SK-N-SH (cell line): ENCODE measurements at regions not wholly inside any gene's neighbourhood (a gene's known extent, or its start where the extent isn't known, plus 50 kb on each side); places are given as distances from the start of the nearest gene placed in this dataset.

ENCODE experiments used
- CTCF ChIA-PET: fragments of 300-600, 350-600 bp; formaldehyde crosslinking; extraction: SDS; loops from one replicate; lab custom pipeline; 2021; lab: Yijun Ruan, JAX
- POLR2A ChIA-PET: fragments of 350-600 bp; sonication (Branson Sonifier 250); formaldehyde crosslinking; extraction: SDS; loops from one replicate; lab custom pipeline; 2020; ENCODE audit warnings: antibody characterized with exemption, inconsistent platforms; lab: Yijun Ruan, JAX
- DNase-seq: peaks from one replicate; pipeline ENCODE4 v3.0.0; 2012
- H2AFZ ChIP-seq: fragments of 200-600 bp; sonication (generic); 2 replicates; pipeline ENCODE4 v1.8.1; 2016; ENCODE audit warnings: antibody characterized with exemption, mild to moderate bottlenecking, low read depth
- H3F3A ChIP-seq: fragments of 200-600 bp; sonication (generic); replicated peaks from 2 replicates; pipeline ENCODE3; 2016; ENCODE audit warnings: antibody characterized with exemption, mild to moderate bottlenecking; ENCODE audit not compliant: insufficient read depth
- H3K27ac ChIP-seq, 2 experiments: fragments of 200-500 bp in 1 of 2; fragments of 200-600 bp in 1 of 2; sonication (Bioruptor generic) in 1 of 2; sonication (generic), shearing (Covaris generic) in 1 of 2; 2 replicates each; pipeline versions ENCODE4 v1.5.1 to v1.6.1; 2014 to 2016; ENCODE audit warnings: low read depth in 2 of 2, inconsistent platforms in 1 of 2, low read length in 1 of 2, mild to moderate bottlenecking in 1 of 2, mixed read lengths in 1 of 2
- H3K27me3 ChIP-seq: fragments of 200-600 bp; sonication (generic), shearing (Covaris generic); 2 replicates; pipeline ENCODE4 v1.6.1; 2016; ENCODE audit warnings: mixed run types; ENCODE audit not compliant: insufficient read depth
- H3K36me3 ChIP-seq, 2 experiments: fragments of 200-500 bp in 1 of 2; fragments of 200-600 bp in 1 of 2; sonication (Bioruptor generic) in 1 of 2; sonication (generic) in 1 of 2; replicated peaks in 1 of 2; 2 replicates each; pipeline versions ENCODE3 to v1.5.1; 2014 to 2016; ENCODE audit warnings: low read length in 1 of 2, mild to moderate bottlenecking in 1 of 2; ENCODE audit not compliant: insufficient read depth in 2 of 2, control insufficient read depth in 1 of 2
- H3K4me1 ChIP-seq, 2 experiments: fragments of 200-500 bp in 1 of 2; fragments of 200-600 bp in 1 of 2; sonication (Bioruptor generic) in 1 of 2; sonication (generic), shearing (Covaris generic) in 1 of 2; 2 replicates each; pipeline versions ENCODE4 v1.5.1 to v1.6.1; 2014 to 2016; ENCODE audit warnings: low read depth in 1 of 2, low read length in 1 of 2, mixed run types in 1 of 2; ENCODE audit not compliant: insufficient read depth in 2 of 2, control insufficient read depth in 1 of 2
- H3K4me2 ChIP-seq: fragments of 200-600 bp; sonication (generic), shearing (Covaris generic); 2 replicates; pipeline ENCODE4 v1.6.1; 2017; ENCODE audit warnings: mixed run types
- H3K4me3 ChIP-seq, 2 experiments: fragments of 200-500 bp in 1 of 2; fragments of 200-600 bp in 1 of 2; sonication (Bioruptor generic) in 1 of 2; sonication (generic), shearing (Covaris generic) in 1 of 2; 2 replicates each; pipeline versions ENCODE4 v1.5.1 to v1.8.1; 2014 to 2016; ENCODE audit warnings: low read depth in 2 of 2, inconsistent platforms in 1 of 2, low read length in 1 of 2, mild to moderate bottlenecking in 1 of 2, mixed read lengths in 1 of 2, moderate library complexity in 1 of 2
- H3K79me2 ChIP-seq: fragments of 200-600 bp; sonication (generic); 2 replicates; pipeline ENCODE4 v1.8.1; 2017; ENCODE audit warnings: mild to moderate bottlenecking; ENCODE audit not compliant: insufficient read depth
- H3K9ac ChIP-seq: fragments of 200-600 bp; sonication (generic); 2 replicates; pipeline ENCODE4 v1.6.1; 2017; ENCODE audit warnings: mixed run types
- H3K9me2 ChIP-seq: fragments of 200-600 bp; sonication (generic); 2 replicates; pipeline ENCODE4 v1.6.1; 2017; ENCODE audit warnings: mixed run types
- H3K9me3 ChIP-seq: fragments of 200-600 bp; sonication (generic); 2 replicates; pipeline ENCODE4 v1.6.1; 2017; ENCODE audit warnings: mixed run types, mild to moderate bottlenecking, moderate library complexity
- H4K20me1 ChIP-seq: fragments of 200-600 bp; sonication (generic); 2 replicates; pipeline ENCODE4 v1.6.1; 2017; ENCODE audit warnings: mild to moderate bottlenecking, mixed run types; ENCODE audit not compliant: insufficient read depth
- CHD2 ChIP-seq: fragments of 150-350 bp; IDR thresholded peaks from 2 replicates; pipeline ENCODE4 v1.6.1; 2018; ENCODE audit warnings: low read length; ENCODE audit not compliant: partially characterized antibody
- FOXJ3 ChIP-seq: sonication (generic); formaldehyde crosslinking; IDR thresholded peaks from 2 replicates; pipeline ENCODE4 v1.5.1; 2020; ENCODE audit warnings: mild to moderate bottlenecking, missing genetic modification reagents
- GABPA ChIP-seq: IDR thresholded peaks from 2 replicates; pipeline ENCODE4 v1.4.0; 2012; ENCODE audit warnings: low read depth, mild to moderate bottlenecking
- IRF3 ChIP-seq: fragments of 150-350 bp; IDR thresholded peaks from 2 replicates; pipeline ENCODE4 v1.6.1; 2016; ENCODE audit warnings: mild to moderate bottlenecking, low read depth, low read length
- MXI1 ChIP-seq: IDR thresholded peaks from 2 replicates; pipeline ENCODE4 v1.6.1; 2012; ENCODE audit warnings: mild to moderate bottlenecking, low read depth, low read length, improper control_type of control experiment
- RAD21 ChIP-seq: IDR thresholded peaks from 2 replicates; pipeline ENCODE4 v1.6.1; 2012; ENCODE audit warnings: mild to moderate bottlenecking, low read length
- RXRA ChIP-seq: IDR thresholded peaks from 2 replicates; pipeline ENCODE4 v1.4.0; 2012; ENCODE audit warnings: low read depth, mild to moderate bottlenecking, borderline replicate concordance
- SIN3A ChIP-seq: IDR thresholded peaks from 2 replicates; pipeline ENCODE4 v1.6.1; 2012; ENCODE audit warnings: low read depth, mild to moderate bottlenecking, low read length, moderate library complexity, borderline replicate concordance
- SMC3 ChIP-seq: IDR thresholded peaks from 2 replicates; pipeline ENCODE4 v1.6.1; 2012; ENCODE audit warnings: low read depth, low read length, improper control_type of control experiment
- TAF1 ChIP-seq: IDR thresholded peaks from 2 replicates; pipeline ENCODE4 v1.6.1; 2012; ENCODE audit warnings: low read depth, mild to moderate bottlenecking, low read length, moderate library complexity, borderline replicate concordance
- TCF12 ChIP-seq: IDR thresholded peaks from 2 replicates; pipeline ENCODE4 v1.4.0; 2012
- USF1 ChIP-seq: IDR thresholded peaks from 2 replicates; pipeline ENCODE4 v1.4.0; 2012; ENCODE audit warnings: low read depth, borderline replicate concordance
- USF2 ChIP-seq: fragments of 150-350 bp; IDR thresholded peaks from 2 replicates; pipeline ENCODE4 v1.6.1; 2017; ENCODE audit warnings: antibody characterized with exemption, low read length, low read depth, borderline replicate concordance
- YY1 ChIP-seq: IDR thresholded peaks from 2 replicates; pipeline ENCODE4 v1.4.0; 2012; ENCODE audit warnings: low read depth, mild to moderate bottlenecking
- WGBS: methylation state at CpG from one replicate; pipeline ENCODE4 v1.1.6; 2017; ENCODE audit warnings: low lambda C conversion rate; 5-methylcytosine and 5-hydroxymethylcytosine counted together

- H3K9me3 ChIP-seq = no peaks in the 10 kb centered on the region
- no peaks in the 10 kb centered on the region; the same call in 1 of the 2 replicates for H3K27me3 ChIP-seq
- H3F3A ChIP-seq = no peaks in the 10 kb centered on the region
- DNase-seq = no peak
- no peak overlapping the region for H2AFZ ChIP-seq
- no peaks in the 10 kb centered on the region for H3K79me2 ChIP-seq
- no peaks in the 10 kb centered on the region for H3K4me1 ChIP-seq
- TF ChIP-seq GABPA (no peak), IRF3 (no peak), MXI1 (no peak), RAD21 (no peak), CHD2 (no peak), TAF1 (no peak), YY1 (no peak)
- H3K4me3 ChIP-seq = no peak overlapping the region
- H3K9ac ChIP-seq = no peak overlapping the region
- POLR2A ChIA-PET = no interaction called here
- H3K36me3 ChIP-seq = no peaks in the 10 kb centered on the region
- CTCF ChIA-PET = interaction anchor here (0.9 to 15.1 kb wide), 4 partner anchors 14 to 80 kb away, joined by 4 to 142 read pairs (median 19); no protein-coding TSS in a partner anchor
- no peaks in the 10 kb centered on the region for H3K9me2 ChIP-seq
- H3K27ac ChIP-seq = no peak overlapping the region
- H3K4me2 ChIP-seq = no peak overlapping the region
- no peaks in the 10 kb centered on the region for H4K20me1 ChIP-seq
- 46% methylated on average over 11 of the region's 11 CpGs for WGBS
These were observed 113.2 kb upstream of the CSF3R start for GRCh38 chr1:36595921-36596320.

GRCh38 chr1:36595349-36595748 lies 112.6 kb upstream of the CSF3R start:
- no peaks in the 10 kb centered on the region for H4K20me1 ChIP-seq
- ChIA-PET CTCF (interaction anchor here (0.9 to 15.1 kb wide), 4 partner anchors 13 to 79 kb away, joined by 3 to 142 read pairs (median 4); no protein-coding TSS in a partner anchor), POLR2A (interaction anchor here (0.6 kb wide), 1 partner anchor 311 kb away, joined by 4 read pairs; no protein-coding TSS in a partner anchor)
- no peaks in the 10 kb centered on the region for H3K79me2 ChIP-seq
- no peaks in the 10 kb centered on the region for H3K4me1 ChIP-seq
- no peaks in the 10 kb centered on the region; the same call in 1 of the 2 replicates for H3K27me3 ChIP-seq
- H3K4me3 ChIP-seq = no peak overlapping the region
- H3K9me3 ChIP-seq = no peaks in the 10 kb centered on the region
- no peaks in the 10 kb centered on the region for H3K9me2 ChIP-seq
- H3K4me2 ChIP-seq = no peak overlapping the region
- no peak overlapping the region for H2AFZ ChIP-seq
- no peak overlapping the region for H3K9ac ChIP-seq
- 55% methylated on average over 10 of the region's 11 CpGs for WGBS
- no peak for DNase-seq
- no peak overlapping the region for H3K27ac ChIP-seq
- no peaks in the 10 kb centered on the region for H3F3A ChIP-seq
- no peaks in the 10 kb centered on the region for H3K36me3 ChIP-seq
- no peak for TF ChIP-seq SIN3A
- TF ChIP-seq FOXJ3 = no peak
- no peak for TF ChIP-seq RXRA
- TF ChIP-seq TCF12 = no peak
- TF ChIP-seq USF1 = no peak
- TF ChIP-seq SMC3 = no peak
- TF ChIP-seq IRF3 = no peak
- no peak for TF ChIP-seq USF2
